K562 (cell line): ENCODE measurements at regions not wholly inside any gene's neighbourhood (a gene's known extent, or its start where the extent isn't known, plus 50 kb on each side); places are given as distances from the start of the nearest gene placed in this dataset.

ENCODE experiments used
- HNRNPUL1 ChIP-seq: fragments of 200-400 bp; formaldehyde crosslinking; IDR thresholded peaks from 2 replicates; pipeline ENCODE4 v1.6.1; 2017; ENCODE audit warnings: low read length
- MTA3 ChIP-seq: fragments of 450-650 bp; formaldehyde crosslinking; IDR thresholded peaks from 2 replicates; pipeline ENCODE4 v1.6.1; 2017; ENCODE audit warnings: mild to moderate bottlenecking, borderline replicate concordance
- NFE2 ChIP-seq: IDR thresholded peaks from 2 replicates; pipeline ENCODE4 v1.6.1; 2014; ENCODE audit warnings: antibody characterized with exemption, low read depth
- POLR2A ChIP-seq: fragments of 450-650 bp; conservative IDR thresholded peaks from 2 replicates; pipeline ENCODE4 v1.6.1; 2016
- RAD21 ChIP-seq, 2 experiments: fragments of 250-450 bp in 1 of 2; fragments of 450-650 bp in 1 of 2; sonication (Bioruptor Pico) in 1 of 2; formaldehyde crosslinking in 1 of 2; IDR thresholded peaks in 1 of 2; conservative IDR thresholded peaks in 1 of 2; 2 replicates each; pipeline versions ENCODE4 v1.4.0 to v1.8.0; 2020 to 2022; ENCODE audit warnings: mild to moderate bottlenecking in 2 of 2, moderate library complexity in 1 of 2
- RFX5 ChIP-seq: IDR thresholded peaks from 2 replicates; pipeline ENCODE4 v1.6.1; 2011; ENCODE audit warnings: low read depth, mild to moderate bottlenecking, improper control_type of control experiment, low read length
- SPI1 ChIP-seq: IDR thresholded peaks from 2 replicates; pipeline ENCODE4 v1.6.1; 2011; ENCODE audit warnings: low read depth, low read length, control low read depth, borderline replicate concordance
- U2AF2 ChIP-seq: fragments of 200-400 bp; formaldehyde crosslinking; optimal IDR thresholded peaks from 2 replicates; pipeline ENCODE3; 2017; ENCODE audit warnings: low read depth, mild to moderate bottlenecking, low read length
- TF ChIP-seq, protein P1 (sequence below): fragments of 450-650 bp; formaldehyde crosslinking; IDR thresholded peaks from 2 replicates; pipeline ENCODE4 v1.4.0; 2020; ENCODE audit warnings: mild to moderate bottlenecking, moderate library complexity
- TF ChIP-seq, protein P2 (sequence below), 3 experiments: IDR thresholded peaks in 2 of 3; conservative IDR thresholded peaks in 1 of 3; 2 replicates each; pipeline ENCODE4 v1.5.1; 2011 to 2012; ENCODE audit warnings: low read length in 3 of 3, mild to moderate bottlenecking in 3 of 3, control low read depth in 2 of 3, improper control_type of control experiment in 1 of 3, inconsistent platforms in 1 of 3, low read depth in 1 of 3, mixed read lengths in 1 of 3, moderate library complexity in 1 of 3; ENCODE audit not compliant: insufficient read depth in 2 of 3
- TF ChIP-seq, protein P3 (sequence below): fragments of 250-450 bp; sonication (Bioruptor Pico); IDR thresholded peaks from 2 replicates; pipeline ENCODE4 v1.5.0; 2021
- TF ChIP-seq, protein P4 (sequence below): fragments of 450-650 bp; IDR thresholded peaks from 2 replicates; pipeline ENCODE4 v1.6.1; 2018; ENCODE audit not compliant: partially characterized antibody
- TF ChIP-seq, protein P5 (sequence below): sonication (generic); formaldehyde crosslinking; IDR thresholded peaks from 2 replicates; pipeline ENCODE4 v1.5.0; 2020; ENCODE audit warnings: missing genetic modification reagents
- TF ChIP-seq, protein P6 (sequence below): fragments of 150-350 bp; IDR thresholded peaks from 2 replicates; pipeline ENCODE4 v1.6.1; 2014; ENCODE audit warnings: low read depth, mild to moderate bottlenecking, low read length, borderline replicate concordance

DNA sequence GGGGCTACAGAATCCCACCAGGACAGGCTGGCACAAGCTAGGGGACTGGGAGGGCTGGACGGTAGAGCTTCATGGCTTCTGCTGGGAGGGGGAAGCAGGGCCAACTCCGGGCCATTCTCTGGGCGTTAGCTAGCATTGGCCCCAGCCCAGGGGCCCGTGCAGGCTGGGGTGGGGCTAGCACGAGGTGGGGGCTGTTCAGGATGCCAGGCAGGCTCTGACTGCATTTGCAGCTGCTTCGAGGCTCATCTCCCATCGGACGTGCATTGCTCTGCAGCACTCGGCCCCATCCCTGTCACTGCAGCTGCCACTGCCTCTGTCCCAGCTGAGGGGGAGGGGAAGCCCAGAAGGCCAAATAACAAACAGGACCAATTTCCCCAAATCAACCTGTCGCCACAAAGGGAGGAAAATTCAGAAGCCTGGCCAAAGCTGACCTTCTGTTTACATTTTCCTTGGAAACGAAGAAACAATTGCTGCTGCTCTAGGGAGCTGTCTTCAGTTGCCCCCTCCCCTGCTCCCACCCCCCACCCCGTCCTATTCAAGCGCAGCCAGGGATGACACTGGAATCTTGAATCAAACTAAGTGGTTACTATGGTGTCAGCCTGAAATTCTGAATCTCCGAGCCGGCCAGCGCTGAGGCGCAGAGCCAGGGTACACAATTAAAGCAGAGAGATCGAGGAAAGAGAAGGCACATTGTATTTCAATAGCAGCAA, 138.8 kb upstream of the PRR20G start:
- TF ChIP-seq, protein P1, sequence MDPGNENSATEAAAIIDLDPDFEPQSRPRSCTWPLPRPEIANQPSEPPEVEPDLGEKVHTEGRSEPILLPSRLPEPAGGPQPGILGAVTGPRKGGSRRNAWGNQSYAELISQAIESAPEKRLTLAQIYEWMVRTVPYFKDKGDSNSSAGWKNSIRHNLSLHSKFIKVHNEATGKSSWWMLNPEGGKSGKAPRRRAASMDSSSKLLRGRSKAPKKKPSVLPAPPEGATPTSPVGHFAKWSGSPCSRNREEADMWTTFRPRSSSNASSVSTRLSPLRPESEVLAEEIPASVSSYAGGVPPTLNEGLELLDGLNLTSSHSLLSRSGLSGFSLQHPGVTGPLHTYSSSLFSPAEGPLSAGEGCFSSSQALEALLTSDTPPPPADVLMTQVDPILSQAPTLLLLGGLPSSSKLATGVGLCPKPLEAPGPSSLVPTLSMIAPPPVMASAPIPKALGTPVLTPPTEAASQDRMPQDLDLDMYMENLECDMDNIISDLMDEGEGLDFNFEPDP = no peak
- TF ChIP-seq, protein P2, sequence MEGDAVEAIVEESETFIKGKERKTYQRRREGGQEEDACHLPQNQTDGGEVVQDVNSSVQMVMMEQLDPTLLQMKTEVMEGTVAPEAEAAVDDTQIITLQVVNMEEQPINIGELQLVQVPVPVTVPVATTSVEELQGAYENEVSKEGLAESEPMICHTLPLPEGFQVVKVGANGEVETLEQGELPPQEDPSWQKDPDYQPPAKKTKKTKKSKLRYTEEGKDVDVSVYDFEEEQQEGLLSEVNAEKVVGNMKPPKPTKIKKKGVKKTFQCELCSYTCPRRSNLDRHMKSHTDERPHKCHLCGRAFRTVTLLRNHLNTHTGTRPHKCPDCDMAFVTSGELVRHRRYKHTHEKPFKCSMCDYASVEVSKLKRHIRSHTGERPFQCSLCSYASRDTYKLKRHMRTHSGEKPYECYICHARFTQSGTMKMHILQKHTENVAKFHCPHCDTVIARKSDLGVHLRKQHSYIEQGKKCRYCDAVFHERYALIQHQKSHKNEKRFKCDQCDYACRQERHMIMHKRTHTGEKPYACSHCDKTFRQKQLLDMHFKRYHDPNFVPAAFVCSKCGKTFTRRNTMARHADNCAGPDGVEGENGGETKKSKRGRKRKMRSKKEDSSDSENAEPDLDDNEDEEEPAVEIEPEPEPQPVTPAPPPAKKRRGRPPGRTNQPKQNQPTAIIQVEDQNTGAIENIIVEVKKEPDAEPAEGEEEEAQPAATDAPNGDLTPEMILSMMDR (IDR thresholded peaks at IDR 0.05 in 2 of 3, conservative IDR thresholded peaks at IDR 0.05 in 1 of 3; ENCODE audit: insufficient read depth in 2 of 3, low read depth in 1 of 3, low read length in 3 of 3) = no peak
- TF ChIP-seq RAD21 (CRISPR knock-in tag; conservative IDR thresholded peaks at IDR 0.05 in 1 of 2, IDR thresholded peaks at IDR 0.05 in 1 of 2) (no peak), MTA3 (no peak), HNRNPUL1 (no peak), U2AF2 (no peak), POLR2A (no peak), SPI1 (no peak), RFX5 (no peak), NFE2 (no peak)
- TF ChIP-seq, protein P3, sequence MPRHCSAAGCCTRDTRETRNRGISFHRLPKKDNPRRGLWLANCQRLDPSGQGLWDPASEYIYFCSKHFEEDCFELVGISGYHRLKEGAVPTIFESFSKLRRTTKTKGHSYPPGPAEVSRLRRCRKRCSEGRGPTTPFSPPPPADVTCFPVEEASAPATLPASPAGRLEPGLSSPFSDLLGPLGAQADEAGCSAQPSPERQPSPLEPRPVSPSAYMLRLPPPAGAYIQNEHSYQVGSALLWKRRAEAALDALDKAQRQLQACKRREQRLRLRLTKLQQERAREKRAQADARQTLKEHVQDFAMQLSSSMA (CRISPR knock-in tag) = no peak
- TF ChIP-seq, protein P4, sequence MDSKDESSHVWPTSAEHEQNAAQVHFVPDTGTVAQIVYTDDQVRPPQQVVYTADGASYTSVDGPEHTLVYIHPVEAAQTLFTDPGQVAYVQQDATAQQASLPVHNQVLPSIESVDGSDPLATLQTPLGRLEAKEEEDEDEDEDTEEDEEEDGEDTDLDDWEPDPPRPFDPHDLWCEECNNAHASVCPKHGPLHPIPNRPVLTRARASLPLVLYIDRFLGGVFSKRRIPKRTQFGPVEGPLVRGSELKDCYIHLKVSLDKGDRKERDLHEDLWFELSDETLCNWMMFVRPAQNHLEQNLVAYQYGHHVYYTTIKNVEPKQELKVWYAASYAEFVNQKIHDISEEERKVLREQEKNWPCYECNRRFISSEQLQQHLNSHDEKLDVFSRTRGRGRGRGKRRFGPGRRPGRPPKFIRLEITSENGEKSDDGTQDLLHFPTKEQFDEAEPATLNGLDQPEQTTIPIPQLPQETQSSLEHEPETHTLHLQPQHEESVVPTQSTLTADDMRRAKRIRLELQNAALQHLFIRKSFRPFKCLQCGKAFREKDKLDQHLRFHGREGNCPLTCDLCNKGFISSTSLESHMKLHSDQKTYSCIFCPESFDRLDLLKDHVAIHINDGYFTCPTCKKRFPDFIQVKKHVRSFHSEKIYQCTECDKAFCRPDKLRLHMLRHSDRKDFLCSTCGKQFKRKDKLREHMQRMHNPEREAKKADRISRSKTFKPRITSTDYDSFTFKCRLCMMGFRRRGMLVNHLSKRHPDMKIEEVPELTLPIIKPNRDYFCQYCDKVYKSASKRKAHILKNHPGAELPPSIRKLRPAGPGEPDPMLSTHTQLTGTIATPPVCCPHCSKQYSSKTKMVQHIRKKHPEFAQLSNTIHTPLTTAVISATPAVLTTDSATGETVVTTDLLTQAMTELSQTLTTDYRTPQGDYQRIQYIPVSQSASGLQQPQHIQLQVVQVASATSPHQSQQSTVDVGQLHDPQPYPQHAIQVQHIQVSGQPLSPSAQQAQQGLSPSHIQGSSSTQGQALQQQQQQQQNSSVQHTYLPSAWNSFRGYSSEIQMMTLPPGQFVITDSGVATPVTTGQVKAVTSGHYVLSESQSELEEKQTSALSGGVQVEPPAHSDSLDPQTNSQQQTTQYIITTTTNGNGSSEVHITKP = no peak
- TF ChIP-seq, protein P5, sequence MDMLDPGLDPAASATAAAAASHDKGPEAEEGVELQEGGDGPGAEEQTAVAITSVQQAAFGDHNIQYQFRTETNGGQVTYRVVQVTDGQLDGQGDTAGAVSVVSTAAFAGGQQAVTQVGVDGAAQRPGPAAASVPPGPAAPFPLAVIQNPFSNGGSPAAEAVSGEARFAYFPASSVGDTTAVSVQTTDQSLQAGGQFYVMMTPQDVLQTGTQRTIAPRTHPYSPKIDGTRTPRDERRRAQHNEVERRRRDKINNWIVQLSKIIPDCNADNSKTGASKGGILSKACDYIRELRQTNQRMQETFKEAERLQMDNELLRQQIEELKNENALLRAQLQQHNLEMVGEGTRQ (CRISPR knock-in tag) = no peak
- TF ChIP-seq, protein P6, sequence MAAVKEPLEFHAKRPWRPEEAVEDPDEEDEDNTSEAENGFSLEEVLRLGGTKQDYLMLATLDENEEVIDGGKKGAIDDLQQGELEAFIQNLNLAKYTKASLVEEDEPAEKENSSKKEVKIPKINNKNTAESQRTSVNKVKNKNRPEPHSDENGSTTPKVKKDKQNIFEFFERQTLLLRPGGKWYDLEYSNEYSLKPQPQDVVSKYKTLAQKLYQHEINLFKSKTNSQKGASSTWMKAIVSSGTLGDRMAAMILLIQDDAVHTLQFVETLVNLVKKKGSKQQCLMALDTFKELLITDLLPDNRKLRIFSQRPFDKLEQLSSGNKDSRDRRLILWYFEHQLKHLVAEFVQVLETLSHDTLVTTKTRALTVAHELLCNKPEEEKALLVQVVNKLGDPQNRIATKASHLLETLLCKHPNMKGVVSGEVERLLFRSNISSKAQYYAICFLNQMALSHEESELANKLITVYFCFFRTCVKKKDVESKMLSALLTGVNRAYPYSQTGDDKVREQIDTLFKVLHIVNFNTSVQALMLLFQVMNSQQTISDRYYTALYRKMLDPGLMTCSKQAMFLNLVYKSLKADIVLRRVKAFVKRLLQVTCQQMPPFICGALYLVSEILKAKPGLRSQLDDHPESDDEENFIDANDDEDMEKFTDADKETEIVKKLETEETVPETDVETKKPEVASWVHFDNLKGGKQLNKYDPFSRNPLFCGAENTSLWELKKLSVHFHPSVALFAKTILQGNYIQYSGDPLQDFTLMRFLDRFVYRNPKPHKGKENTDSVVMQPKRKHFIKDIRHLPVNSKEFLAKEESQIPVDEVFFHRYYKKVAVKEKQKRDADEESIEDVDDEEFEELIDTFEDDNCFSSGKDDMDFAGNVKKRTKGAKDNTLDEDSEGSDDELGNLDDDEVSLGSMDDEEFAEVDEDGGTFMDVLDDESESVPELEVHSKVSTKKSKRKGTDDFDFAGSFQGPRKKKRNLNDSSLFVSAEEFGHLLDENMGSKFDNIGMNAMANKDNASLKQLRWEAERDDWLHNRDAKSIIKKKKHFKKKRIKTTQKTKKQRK = no peak
